Liver (tissue), 8 donors: ENCODE measurements at regions not wholly inside any gene's neighbourhood (a gene's known extent, or its start where the extent isn't known, plus 50 kb on each side); places are given as distances from the start of the nearest gene placed in this dataset.

Source experiments
- DNase-seq: peaks from one replicate; pipeline ENCODE4 v3.0.0-alpha.2; 2017; ENCODE audit warnings: low spot score
- H3K27ac ChIP-seq, 2 donors: one replicate each; pipeline ENCODE4 v1.7.0; 2013; ENCODE audit warnings: inconsistent platforms in 2 of 2, low read length in 2 of 2, control low read depth in 1 of 2, low read depth in 1 of 2, mild to moderate bottlenecking in 1 of 2
- H3K27me3 ChIP-seq, 4 donors: one replicate each; pipeline versions ENCODE4 v1.6.1 to v1.7.0; 2013; ENCODE audit warnings: low read length in 3 of 4, inconsistent platforms in 1 of 4, mild to moderate bottlenecking in 1 of 4, moderate library complexity in 1 of 4; ENCODE audit not compliant: control insufficient read depth in 4 of 4, insufficient read depth in 4 of 4
- H3K36me3 ChIP-seq, 4 donors: one replicate each; pipeline versions ENCODE4 v1.6.1 to v1.7.0; 2013; ENCODE audit warnings: low read length in 3 of 4, mild to moderate bottlenecking in 3 of 4, low read depth in 1 of 4, moderate library complexity in 1 of 4; ENCODE audit not compliant: control insufficient read depth in 4 of 4, insufficient read depth in 3 of 4
- H3K4me1 ChIP-seq, 4 donors: one replicate each; pipeline versions ENCODE4 v1.6.1 to v1.7.0; 2013; ENCODE audit warnings: low read length in 3 of 4, mild to moderate bottlenecking in 3 of 4, moderate library complexity in 1 of 4; ENCODE audit not compliant: control insufficient read depth in 4 of 4, insufficient read depth in 4 of 4
- H3K4me3 ChIP-seq, 3 donors: one replicate each; pipeline versions ENCODE4 v1.6.1 to v1.7.0; 2013; ENCODE audit warnings: low read length in 3 of 3, control low read depth in 1 of 3, low read depth in 1 of 3, mild to moderate bottlenecking in 1 of 3
- H3K9ac ChIP-seq, 2 donors: one replicate each; pipeline ENCODE4 v1.7.0; 2013; ENCODE audit warnings: low read length in 2 of 2, mild to moderate bottlenecking in 2 of 2, moderate library complexity in 2 of 2, control low read depth in 1 of 2, low read depth in 1 of 2
- H3K9me3 ChIP-seq, 4 donors: one replicate each; pipeline versions ENCODE4 v1.6.1 to v1.7.0; 2013; ENCODE audit warnings: low read length in 3 of 4; ENCODE audit not compliant: control insufficient read depth in 4 of 4
- ATF3 ChIP-seq: IDR thresholded peaks from 2 replicates; pipeline ENCODE4 v1.6.1; 2016; ENCODE audit warnings: antibody characterized with exemption
- CTCF ChIP-seq: fragments of 150-350 bp; IDR thresholded peaks from 2 replicates; pipeline ENCODE4 v1.5.1; 2017; ENCODE audit warnings: improper control_type of control experiment, low read depth, low read length; ENCODE audit not compliant: missing input control
- FOXA1 ChIP-seq: IDR thresholded peaks from 2 replicates; pipeline ENCODE4 v1.6.1; 2016; ENCODE audit warnings: antibody characterized with exemption
- FOXA2 ChIP-seq: IDR thresholded peaks from 2 replicates; pipeline ENCODE4 v1.6.1; 2016; ENCODE audit warnings: antibody characterized with exemption
- GABPA ChIP-seq, 2 donors: IDR thresholded peaks in 1 of 2; conservative IDR thresholded peaks in 1 of 2; 2 replicates each; pipeline ENCODE4 v1.6.1; 2016; ENCODE audit warnings: antibody characterized with exemption in 2 of 2, mild to moderate bottlenecking in 1 of 2, moderate library complexity in 1 of 2
- HNF4A ChIP-seq, 2 donors: conservative IDR thresholded peaks; 2 replicates each; pipeline ENCODE4 v1.6.1; 2016; ENCODE audit warnings: antibody characterized with exemption in 2 of 2, mild to moderate bottlenecking in 2 of 2
- HNF4G ChIP-seq: IDR thresholded peaks from 2 replicates; pipeline ENCODE4 v1.6.1; 2016; ENCODE audit warnings: antibody characterized with exemption
- JUND ChIP-seq, 2 donors: IDR thresholded peaks; 2 replicates each; pipeline ENCODE4 v1.6.1; 2016; ENCODE audit warnings: antibody characterized with exemption in 2 of 2
- MAX ChIP-seq: IDR thresholded peaks from 2 replicates; pipeline ENCODE4 v1.6.1; 2016; ENCODE audit warnings: antibody characterized with exemption
- NR2F2 ChIP-seq: IDR thresholded peaks from 2 replicates; pipeline ENCODE4 v1.6.1; 2016; ENCODE audit warnings: antibody characterized with exemption
- RAD21 ChIP-seq, 2 donors: IDR thresholded peaks; 2 replicates each; pipeline ENCODE4 v1.6.1; 2016; ENCODE audit warnings: antibody characterized with exemption in 2 of 2, mild to moderate bottlenecking in 2 of 2
- REST ChIP-seq: IDR thresholded peaks from 2 replicates; pipeline ENCODE4 v1.6.1; 2016; ENCODE audit warnings: antibody characterized with exemption, mild to moderate bottlenecking
- RXRA ChIP-seq, 2 donors: IDR thresholded peaks; 2 replicates each; pipeline ENCODE4 v1.6.1; 2017 to 2018; ENCODE audit warnings: antibody characterized with exemption in 2 of 2, mild to moderate bottlenecking in 1 of 2
- SP1 ChIP-seq: IDR thresholded peaks from 2 replicates; pipeline ENCODE4 v1.6.1; 2018; ENCODE audit warnings: antibody characterized with exemption, mild to moderate bottlenecking
- YY1 ChIP-seq: IDR thresholded peaks from 2 replicates; pipeline ENCODE4 v1.6.1; 2016; ENCODE audit warnings: antibody characterized with exemption, mild to moderate bottlenecking
- ZBTB33 ChIP-seq: IDR thresholded peaks from 2 replicates; pipeline ENCODE4 v1.6.1; 2016; ENCODE audit warnings: antibody characterized with exemption
- WGBS: extraction: QIAGEN DNeasy Blood & Tissue Kit; methylation state at CpG from one replicate; pipeline ENCODE4 v1.1.7; 2013; 5-methylcytosine and 5-hydroxymethylcytosine counted together
- donor health status: healthy.
- donor health status: healthy.
- donor health status: healthy.
- donor health status: healthy.
- donor health status: healthy.

GRCh38 chr13:50334115-50334778 is 319.0 kb downstream of the KCNRG start:
- no peak overlapping the region for H3K27ac ChIP-seq
- no peak overlapping the region for H3K9ac ChIP-seq
- H3K27me3 ChIP-seq = no peaks in the 10 kb centered on the region
- H3K4me3 ChIP-seq = no peak overlapping the region
- 93% methylated on average over 9 of the region's 9 CpGs for WGBS
- H3K36me3 ChIP-seq = no peaks in the 10 kb centered on the region
- peaks cover 0 to 6% (median 0%) of the 10 kb centered on the region in 4 donors for H3K4me1 ChIP-seq
- no peak for DNase-seq
- TF ChIP-seq ZBTB33 = no peak
- no peak for TF ChIP-seq NR2F2
- TF ChIP-seq FOXA2 = no peak
- no peak for TF ChIP-seq REST
- TF ChIP-seq CTCF = no peak
- no peak for TF ChIP-seq SP1
- TF ChIP-seq FOXA1 = no peak
- TF ChIP-seq YY1 = no peak
- no peak for TF ChIP-seq HNF4G
- no peak for TF ChIP-seq MAX
- TF ChIP-seq ATF3 = no peak
- no peak for TF ChIP-seq JUND (IDR thresholded peaks at IDR 0.05)
- no peak for TF ChIP-seq RAD21 (IDR thresholded peaks at IDR 0.05)
- no peak for TF ChIP-seq HNF4A (conservative IDR thresholded peaks at IDR 0.05)
- no peaks in the 10 kb centered on the region for H3K9me3 ChIP-seq

GRCh38 chr13:50334944-50335343 is 319.7 kb downstream of the KCNRG start:
- no peaks in the 10 kb centered on the region for H3K9me3 ChIP-seq
- H3K4me1 ChIP-seq = peaks cover 0 to 6% (median 0%) of the 10 kb centered on the region in 4 donors
- no peak overlapping the region for H3K9ac ChIP-seq
- no peak overlapping the region for H3K27ac ChIP-seq
- no peak for DNase-seq
- WGBS = 79% methylated on average over 5 of the region's 5 CpGs
- no peaks in the 10 kb centered on the region for H3K36me3 ChIP-seq
- H3K27me3 ChIP-seq = no peaks in the 10 kb centered on the region
- H3K4me3 ChIP-seq = no peak overlapping the region
- no peak for TF ChIP-seq ZBTB33
- no peak for TF ChIP-seq RXRA (IDR thresholded peaks at IDR 0.05)
- no peak for TF ChIP-seq RAD21 (IDR thresholded peaks at IDR 0.05)
- TF ChIP-seq CTCF = no peak
- no peak for TF ChIP-seq HNF4A (conservative IDR thresholded peaks at IDR 0.05)
- TF ChIP-seq SP1 = no peak
- no peak for TF ChIP-seq GABPA (IDR thresholded peaks at IDR 0.05 in 1 of 2, conservative IDR thresholded peaks at IDR 0.05 in 1 of 2)
- TF ChIP-seq FOXA1 = no peak
- no peak for TF ChIP-seq JUND (IDR thresholded peaks at IDR 0.05)
- TF ChIP-seq NR2F2 = no peak
- TF ChIP-seq FOXA2 = no peak
- no peak for TF ChIP-seq MAX
